ENCODE measurements at regions not wholly inside any gene's neighbourhood (a gene's known extent, or its start where the extent isn't known, plus 50 kb on each side); places are given as distances from the start of the nearest gene placed in this dataset.

GRCh38 chr4:20420916-20421602, 169.4 kb downstream of the SLIT2 start:
- TF ChIP-seq CTCF (IDR thresholded peaks at IDR 0.05) (no peak), POLR2A (IDR thresholded peaks at IDR 0.05) (no peak)
